ENCODE measurements at regions not wholly inside any gene's neighbourhood (a gene's known extent, or its start where the extent isn't known, plus 50 kb on each side); places are given as distances from the start of the nearest gene placed in this dataset.

GRCh38 chr5:162283609-162284008 is 216.0 kb downstream of the GABRG2 start:
- ATAC-seq: no peak
- H3K27ac Mint-ChIP-seq: no peak overlapping the region
- peaks cover 16 to 20% of the 10 kb centered on the region in 2 donors for H3K9me3 Mint-ChIP-seq
- H3K36me3 Mint-ChIP-seq: peaks cover 0 to 5% of the 10 kb centered on the region in 2 donors
- DNase-seq (ENCODE audit: low spot score in 2 of 2): no peak

- peaks cover 7 to 9% of the 10 kb centered on the region in 2 donors for H3K9me3 Mint-ChIP-seq
Observed at GRCh38 chr5:162288647-162289296, 221.2 kb downstream of the GABRG2 start.

GRCh38 chr5:162289489-162289888 is 221.9 kb downstream of the GABRG2 start:
- Mint-ChIP-seq H3K36me3 (peaks cover 0 to 5% of the 10 kb centered on the region in 2 donors), H3K27ac (no peak overlapping the region), H3K9me3 (peaks cover 7 to 9% of the 10 kb centered on the region in 2 donors)
- DNase-seq (ENCODE audit: low spot score in 2 of 2) (no peak), ATAC-seq (no peak)

More at GRCh38 chr5:162288647-162289296, 221.2 kb downstream of the GABRG2 start:
- Mint-ChIP-seq H3K36me3 (peaks cover 0 to 5% of the 10 kb centered on the region in 2 donors), H3K27ac (no peak overlapping the region)
- ATAC-seq: no peak
- DNase-seq (ENCODE audit: low spot score in 2 of 2): no peak

- ATAC-seq (no peak), DNase-seq (ENCODE audit: low spot score in 2 of 2) (no peak)
- H3K36me3 Mint-ChIP-seq: peaks cover 0 to 7% of the 10 kb centered on the region in 2 donors
- H3K9me3 Mint-ChIP-seq: peaks cover 8 to 25% of the 10 kb centered on the region in 2 donors
- H3K27ac Mint-ChIP-seq: no peak overlapping the region
Observed at GRCh38 chr5:162299793-162300192, 232.2 kb downstream of the GABRG2 start.

GRCh38 chr5:162301356-162301755 is 233.8 kb downstream of the GABRG2 start:
- H3K9me3 Mint-ChIP-seq: peaks cover 8 to 25% of the 10 kb centered on the region in 2 donors
- no peak overlapping the region for H3K27ac Mint-ChIP-seq
- peaks cover 0 to 7% of the 10 kb centered on the region in 2 donors for H3K36me3 Mint-ChIP-seq
- no peak for DNase-seq (ENCODE audit: low spot score in 2 of 2)
- no peak for ATAC-seq

GRCh38 chr5:162323466-162323865 is 255.9 kb downstream of the GABRG2 start:
- H3K36me3 Mint-ChIP-seq: peaks cover 9 to 15% of the 10 kb centered on the region in 2 donors
- DNase-seq (ENCODE audit: low spot score in 2 of 2) (no peak), ATAC-seq (no peak)
- no peak overlapping the region for H3K27ac Mint-ChIP-seq
- peaks cover 9 to 26% of the 10 kb centered on the region in 2 donors for H3K9me3 Mint-ChIP-seq

GRCh38 chr5:162324328-162324727 is 256.8 kb downstream of the GABRG2 start:
- no peak for ATAC-seq
- peaks cover 12 to 29% of the 10 kb centered on the region in 2 donors for H3K9me3 Mint-ChIP-seq
- no peak overlapping the region for H3K27ac Mint-ChIP-seq
- peaks cover 9 to 14% of the 10 kb centered on the region in 2 donors for H3K36me3 Mint-ChIP-seq
- DNase-seq (ENCODE audit: low spot score in 2 of 2): no peak

- Mint-ChIP-seq H3K36me3 (peaks cover 9 to 20% of the 10 kb centered on the region in 2 donors), H3K27ac (no peak overlapping the region), H3K9me3 (peaks cover 15 to 35% of the 10 kb centered on the region in 2 donors)
- DNase-seq (ENCODE audit: low spot score in 2 of 2): no peak
- no peak for ATAC-seq
Observed at GRCh38 chr5:162325143-162325727, 257.7 kb downstream of the GABRG2 start.

- H3K27ac Mint-ChIP-seq: no peak overlapping the region
- no peak for ATAC-seq
- H3K9me3 Mint-ChIP-seq: peaks cover 13 to 33% of the 10 kb centered on the region in 2 donors
- DNase-seq (ENCODE audit: low spot score in 2 of 2): no peak
- peaks cover 0 to 3% of the 10 kb centered on the region in 2 donors for H3K36me3 Mint-ChIP-seq
Observed at GRCh38 chr5:162334944-162335343, 267.4 kb downstream of the GABRG2 start.

GRCh38 chr5:162360373-162360931 is 292.9 kb downstream of the GABRG2 start:
- ATAC-seq (no peak), DNase-seq (ENCODE audit: low spot score in 2 of 2) (no peak)
- Mint-ChIP-seq H3K9me3 (peaks cover 8 to 11% of the 10 kb centered on the region in 2 donors), H3K27ac (no peak overlapping the region), H3K36me3 (no peaks in the 10 kb centered on the region)

- Mint-ChIP-seq H3K27ac (no peak overlapping the region), H3K9me3 (peaks cover 30 to 31% of the 10 kb centered on the region in 2 donors), H3K36me3 (peaks cover 6 to 17% of the 10 kb centered on the region in 2 donors)
- ATAC-seq (no peak), DNase-seq (ENCODE audit: low spot score in 2 of 2) (no peak)
Observed at GRCh38 chr5:162372256-162372655, 304.7 kb downstream of the GABRG2 start.

- Mint-ChIP-seq H3K9me3 (peaks cover 7 to 8% of the 10 kb centered on the region in 2 donors), H3K27ac (no peak overlapping the region), H3K36me3 (no peaks in the 10 kb centered on the region)
- DNase-seq (ENCODE audit: low spot score in 2 of 2): no peak
- no peak for ATAC-seq
Observed at GRCh38 chr5:162377895-162378294, 310.3 kb downstream of the GABRG2 start.

- Mint-ChIP-seq H3K36me3 (no peaks in the 10 kb centered on the region), H3K27ac (no peak overlapping the region), H3K9me3 (peaks cover 9 to 15% of the 10 kb centered on the region in 2 donors)
- ATAC-seq (no peak), DNase-seq (ENCODE audit: low spot score in 2 of 2) (no peak)
Observed at GRCh38 chr5:162382839-162383238, 315.3 kb downstream of the GABRG2 start.

GRCh38 chr5:162384225-162384624 is 316.7 kb downstream of the GABRG2 start:
- Mint-ChIP-seq H3K36me3 (no peaks in the 10 kb centered on the region), H3K27ac (no peak overlapping the region), H3K9me3 (peaks cover 11 to 16% of the 10 kb centered on the region in 2 donors)
- ATAC-seq: no peak
- DNase-seq (ENCODE audit: low spot score in 2 of 2): no peak

GRCh38 chr5:162391833-162392232 is 324.3 kb downstream of the GABRG2 start:
- H3K27ac Mint-ChIP-seq: no peak overlapping the region
- ATAC-seq: no peak
- peaks cover 23 to 30% of the 10 kb centered on the region in 2 donors for H3K9me3 Mint-ChIP-seq
- H3K36me3 Mint-ChIP-seq: peaks cover 0 to 12% of the 10 kb centered on the region in 2 donors
- no peak for DNase-seq (ENCODE audit: low spot score in 2 of 2)

- ATAC-seq (no peak), DNase-seq (ENCODE audit: low spot score in 2 of 2) (no peak)
- Mint-ChIP-seq H3K9me3 (peaks cover 21 to 28% of the 10 kb centered on the region in 2 donors), H3K27ac (no peak overlapping the region), H3K36me3 (peaks cover 0 to 12% of the 10 kb centered on the region in 2 donors)
Observed at GRCh38 chr5:162392336-162392735, 324.8 kb downstream of the GABRG2 start.

- Mint-ChIP-seq H3K36me3 (peaks cover 0 to 12% of the 10 kb centered on the region in 2 donors), H3K27ac (no peak overlapping the region), H3K9me3 (peaks cover 21 to 28% of the 10 kb centered on the region in 2 donors)
- DNase-seq (ENCODE audit: low spot score in 2 of 2): no peak
- no peak for ATAC-seq
Observed at GRCh38 chr5:162393534-162393933, 326.0 kb downstream of the GABRG2 start.

Data from activated naive CD4-positive, alpha-beta T cell treated with anti-CD3 and anti-CD28 coated beads, Interleukin-2, amount 50 U/mL, for 72 hours (primary cell).